GM23338 (cell line): ENCODE measurements at regions not wholly inside any gene's neighbourhood (a gene's known extent, or its start where the extent isn't known, plus 50 kb on each side); places are given as distances from the start of the nearest gene placed in this dataset.

Experiments
- ATAC-seq: fragments of 200-7000 bp; cut with Tn5 transposase; 3 replicates; pipeline ENCODE4 v1.9.1; 2020
- DNase-seq: peaks from one replicate; pipeline ENCODE4 v3.0.0-alpha.2; 2015; ENCODE audit warnings: low spot score
- H2AFZ ChIP-seq: fragments of 200-600 bp; sonication (generic); 2 replicates; pipeline ENCODE4 v1.8.0; 2016; ENCODE audit warnings: antibody characterized with exemption, mild to moderate bottlenecking, moderate library complexity
- H3F3A ChIP-seq: fragments of 200-600 bp; sonication (generic); replicated peaks from 2 replicates; pipeline ENCODE4 v1.8.0; 2017; ENCODE audit warnings: antibody characterized with exemption, mixed run types, low read depth
- H3K27ac ChIP-seq: fragments of 200-600 bp; sonication (generic); 2 replicates; pipeline ENCODE4 v1.6.1; 2016; ENCODE audit warnings: low read depth
- H3K27me3 ChIP-seq: fragments of 200-600 bp; sonication (generic); 2 replicates; pipeline ENCODE4 v1.8.0; 2016; ENCODE audit warnings: mild to moderate bottlenecking, mixed run types, moderate library complexity; ENCODE audit not compliant: insufficient read depth
- H3K36me3 ChIP-seq: fragments of 200-600 bp; sonication (generic); 2 replicates; pipeline ENCODE4 v1.8.0; 2016; ENCODE audit warnings: mild to moderate bottlenecking; ENCODE audit not compliant: insufficient read depth
- H3K4me1 ChIP-seq: fragments of 200-600 bp; sonication (generic); 2 replicates; pipeline ENCODE4 v1.8.0; 2016; ENCODE audit warnings: mild to moderate bottlenecking, moderate library complexity; ENCODE audit not compliant: insufficient read depth
- H3K4me2 ChIP-seq: fragments of 200-600 bp; sonication (generic); 2 replicates; pipeline ENCODE4 v1.7.1; 2017; ENCODE audit warnings: mixed run types
- H3K4me3 ChIP-seq: fragments of 200-600 bp; sonication (generic); 2 replicates; pipeline ENCODE4 v1.6.1; 2016; ENCODE audit warnings: mixed run types
- H3K79me2 ChIP-seq: fragments of 200-600 bp; sonication (generic); replicated peaks from 2 replicates; pipeline ENCODE4 v1.8.0; 2017; ENCODE audit warnings: mild to moderate bottlenecking; ENCODE audit not compliant: insufficient read depth
- H3K9me2 ChIP-seq: fragments of 200-600 bp; sonication (generic); 2 replicates; pipeline ENCODE4 v1.8.0; 2017; ENCODE audit not compliant: insufficient read depth
- H4K20me1 ChIP-seq: fragments of 200-600 bp; sonication (generic); replicated peaks from 2 replicates; pipeline ENCODE4 v1.8.0; 2017; ENCODE audit warnings: mild to moderate bottlenecking; ENCODE audit not compliant: insufficient read depth
- H3K27ac Mint-ChIP-seq: 2 replicates; pipeline ENCODE4 v1.8.0; 2020; ENCODE audit warnings: inconsistent platforms, mild to moderate bottlenecking, moderate library complexity, mixed read lengths
- H3K27me3 Mint-ChIP-seq: 3 replicates; pipeline ENCODE4 v1.8.0; 2022; ENCODE audit warnings: low read depth, mild to moderate bottlenecking, moderate library complexity, mixed read lengths, inconsistent platforms; ENCODE audit not compliant: insufficient read depth, poor library complexity
- H3K36me3 Mint-ChIP-seq: 3 replicates; pipeline ENCODE4 v1.8.0; 2021; ENCODE audit warnings: low read depth, mild to moderate bottlenecking, inconsistent platforms, moderate library complexity, mixed read lengths
- H3K4me1 Mint-ChIP-seq: 3 replicates; pipeline ENCODE4 v1.8.0; 2020; ENCODE audit warnings: mild to moderate bottlenecking, inconsistent platforms, mixed read lengths
- H3K4me3 Mint-ChIP-seq: 3 replicates; pipeline ENCODE4 v1.8.0; 2021; ENCODE audit warnings: moderate library complexity, mild to moderate bottlenecking, inconsistent platforms, mixed read lengths
- H3K9me3 Mint-ChIP-seq: 3 replicates; pipeline ENCODE4 v1.8.0; 2020; ENCODE audit warnings: moderate library complexity, mild to moderate bottlenecking, inconsistent platforms, mixed read lengths
- CREB1 ChIP-seq: fragments of 250-450 bp; sonication (Bioruptor Pico); IDR thresholded peaks from 2 replicates; pipeline ENCODE4 v1.5.0; 2020; ENCODE audit warnings: low read depth, mild to moderate bottlenecking, moderate library complexity
- CTCF ChIP-seq, 2 experiments: fragments of 200-600 bp in 1 of 2; sonication (generic) in 1 of 2; conservative IDR thresholded peaks; 2 replicates each; pipeline versions ENCODE4 v1.5.1 to v1.6.1; 2016 to 2017; ENCODE audit warnings: antibody characterized with exemption in 2 of 2, low read depth in 2 of 2, mild to moderate bottlenecking in 2 of 2, moderate library complexity in 1 of 2
- ETS1 ChIP-seq: IDR thresholded peaks from 2 replicates; pipeline ENCODE4 v1.6.1; 2016; ENCODE audit warnings: antibody characterized with exemption
- EZH2 ChIP-seq: fragments of 200-600 bp; sonication (generic); IDR thresholded peaks from one replicate; pipeline ENCODE4 v1.8.0; 2017; ENCODE audit warnings: antibody characterized with exemption, mild to moderate bottlenecking, low read depth; ENCODE audit not compliant: unreplicated experiment
- EZH2phosphoT487 ChIP-seq: fragments of 200-600 bp; sonication (generic); IDR thresholded peaks from one replicate; pipeline ENCODE4 v1.8.1; 2018; ENCODE audit warnings: antibody characterized with exemption; ENCODE audit not compliant: unreplicated experiment
- JUNB ChIP-seq: IDR thresholded peaks from one replicate; pipeline ENCODE4 v1.6.1; 2016; ENCODE audit warnings: antibody characterized with exemption; ENCODE audit not compliant: unreplicated experiment
- NANOG ChIP-seq: IDR thresholded peaks from 2 replicates; pipeline ENCODE4 v1.6.1; 2016; ENCODE audit warnings: antibody characterized with exemption, borderline replicate concordance
- POLR2AphosphoS5 ChIP-seq: IDR thresholded peaks from 2 replicates; pipeline ENCODE4 v1.6.1; 2016; ENCODE audit warnings: antibody characterized with exemption, low read depth
- REST ChIP-seq: IDR thresholded peaks from one replicate; pipeline ENCODE4 v1.6.1; 2018; ENCODE audit warnings: antibody characterized with exemption; ENCODE audit not compliant: unreplicated experiment
- STAT1 ChIP-seq: IDR thresholded peaks from one replicate; pipeline ENCODE4 v1.6.1; 2016; ENCODE audit warnings: antibody characterized with exemption; ENCODE audit not compliant: unreplicated experiment
- ZNF114 ChIP-seq: fragments of 250-450 bp; sonication (Bioruptor Pico); IDR thresholded peaks from 2 replicates; pipeline ENCODE4 v1.5.0; 2020; ENCODE audit warnings: mild to moderate bottlenecking, moderate library complexity
- ZNF331 ChIP-seq: fragments of 250-450 bp; sonication (Bioruptor Pico); IDR thresholded peaks from 2 replicates; pipeline ENCODE4 v1.5.0; 2020; ENCODE audit warnings: low read depth, mild to moderate bottlenecking, moderate library complexity
- ZNF462 ChIP-seq: fragments of 250-450 bp; sonication (Bioruptor Pico); IDR thresholded peaks from 2 replicates; pipeline ENCODE4 v1.5.0; 2020; ENCODE audit warnings: mild to moderate bottlenecking, moderate library complexity

GRCh38 chr5:43769571-43770355 lies 166.8 kb downstream of the NNT start:
- Histone ChIP-seq H3K9me2 (peaks cover 4% of the 10 kb centered on the region; the same call in 1 of the 2 replicates), H3K79me2 (no peaks in the 10 kb centered on the region), H3K4me3 (no peak overlapping the region), H2AFZ (no peak overlapping the region), H3K4me2 (no peak overlapping the region), H3K36me3 (no peaks in the 10 kb centered on the region), H3F3A (no peaks in the 10 kb centered on the region), H4K20me1 (no peaks in the 10 kb centered on the region), H3K4me1 (peaks cover 16% of the 10 kb centered on the region), H3K27me3 (no peaks in the 10 kb centered on the region), H3K27ac (no peak overlapping the region)
- no peak for TF ChIP-seq POLR2AphosphoS5
- TF ChIP-seq ZNF462 = no peak
- no peak for TF ChIP-seq REST
- no peak for TF ChIP-seq ZNF114 (CRISPR knock-in tag)
- no peak for TF ChIP-seq ETS1
- TF ChIP-seq CREB1 = no peak
- no peak for TF ChIP-seq CTCF (conservative IDR thresholded peaks at IDR 0.05; ENCODE audit: low read depth in 2 of 2)
- no peak for TF ChIP-seq EZH2phosphoT487
- TF ChIP-seq JUNB = no peak
- TF ChIP-seq ZNF331 (CRISPR knock-in tag) = no peak
- no peak for TF ChIP-seq STAT1
- no peak for TF ChIP-seq NANOG
- no peak for TF ChIP-seq EZH2
- no peaks in the 10 kb centered on the region for H3K36me3 Mint-ChIP-seq
- H3K9me3 Mint-ChIP-seq = no peaks in the 10 kb centered on the region; the same call in 2 of the 3 replicates
- H3K4me1 Mint-ChIP-seq = peaks cover 20% of the 10 kb centered on the region; the same call in 2 of the 3 replicates
- H3K4me3 Mint-ChIP-seq = no peak overlapping the region
- H3K27me3 Mint-ChIP-seq = no peaks in the 10 kb centered on the region
- ATAC-seq (no peak), DNase-seq (no peak)
- no peak overlapping the region for H3K27ac Mint-ChIP-seq
